K562 (cell line): ENCODE measurements at regions not wholly inside any gene's neighbourhood (a gene's known extent, or its start where the extent isn't known, plus 50 kb on each side); places are given as distances from the start of the nearest gene placed in this dataset.

Experiments
- ATAC-seq: fragments of 200-7000 bp; cut with Tn5 transposase; 3 replicates; pipeline ENCODE4 v1.9.1; 2020; ENCODE audit warnings: moderate library complexity
- BruUV-seq: library from RNA; stranded (reverse); fragments of 400-500 nt; replicated peaks from 2 replicates; lab custom pipeline; 2021; lab: Mats Ljungman, UMichigan
- CTCF ChIA-PET: fragments of 300-600 bp; formaldehyde crosslinking; extraction: SDS; loops from one replicate; lab custom pipeline; 2021; ENCODE audit warnings: low intra/inter-chr PET ratio; lab: Yijun Ruan, JAX
- POLR2A ChIA-PET: fragments of 300-600, 350-650 bp; sonication (Branson Sonifier 250); formaldehyde crosslinking; extraction: SDS; loops from one replicate; lab custom pipeline; 2021; ENCODE audit warnings: antibody characterized with exemption, inconsistent platforms; lab: Yijun Ruan, JAX
- DNase-seq, 4 experiments: peaks; one replicate each; pipeline versions ENCODE4 v3.0.0 to v3.0.0-alpha.2; 2011 to 2018; ENCODE audit warnings: low spot score in 3 of 4, mixed read lengths in 3 of 4; ENCODE audit errors: extremely low read depth in 1 of 4
- FAIRE-seq: peaks from 2 replicates; lab custom pipeline; 2011; peaks lifted over from hg19 to GRCh38; lab: Jason Lieb, UNC
- H2AFZ ChIP-seq: 2 replicates; pipeline ENCODE4 v1.6.0; 2011; ENCODE audit warnings: low read depth, low read length, control low read depth, inconsistent platforms
- H3K27ac ChIP-seq: fragments of 200-600 bp; 3 replicates; pipeline ENCODE4 v1.8.0; 2011; ENCODE audit warnings: low read depth, mild to moderate bottlenecking, control low read depth, inconsistent platforms, low read length, moderate library complexity, mixed read lengths; ENCODE audit errors: extremely low read depth
- H3K27me3 ChIP-seq, 2 experiments: fragments of 300-600 bp in 1 of 2; 2 replicates in 1 of 2; 3 replicates in 1 of 2; pipeline versions ENCODE4 v1.6.0 to v1.8.0; 2011; ENCODE audit warnings: inconsistent platforms in 2 of 2, low read length in 2 of 2, mild to moderate bottlenecking in 1 of 2, mixed read lengths in 1 of 2, moderate library complexity in 1 of 2; ENCODE audit not compliant: control insufficient read depth in 2 of 2, insufficient read depth in 2 of 2
- H3K36me3 ChIP-seq: fragments of 300-600 bp; 3 replicates; pipeline ENCODE4 v1.8.0; 2011; ENCODE audit warnings: mild to moderate bottlenecking, low read length, inconsistent platforms; ENCODE audit not compliant: control insufficient read depth, insufficient read depth
- H3K4me1 ChIP-seq, 2 experiments: fragments of 200-600 bp in 1 of 2; replicated peaks in 1 of 2; 2 replicates in 1 of 2; 3 replicates in 1 of 2; pipeline versions ENCODE4 v1.5.1 to v1.8.0; 2011; ENCODE audit warnings: inconsistent platforms in 2 of 2, low read length in 2 of 2, mild to moderate bottlenecking in 1 of 2, mixed read lengths in 1 of 2, moderate library complexity in 1 of 2; ENCODE audit not compliant: control insufficient read depth in 2 of 2, insufficient read depth in 2 of 2
- H3K4me2 ChIP-seq: 2 replicates; pipeline ENCODE4 v1.6.1; 2011; ENCODE audit warnings: low read length, control low read depth, inconsistent platforms, mixed read lengths; ENCODE audit not compliant: insufficient read depth
- H3K4me3 ChIP-seq: fragments of 200-600 bp; sonication (generic), shearing (Covaris generic); 2 replicates; pipeline ENCODE4 v1.5.1; 2016; ENCODE audit warnings: control low read depth, inconsistent platforms
- H3K79me2 ChIP-seq: fragments of 200-600 bp; 3 replicates; pipeline ENCODE4 v1.8.0; 2011; ENCODE audit warnings: low read length, inconsistent platforms; ENCODE audit not compliant: control insufficient read depth, insufficient read depth
- H3K9ac ChIP-seq, 2 experiments: 2 replicates each; pipeline versions ENCODE4 v1.6.0 to v1.6.1; 2011; ENCODE audit warnings: low read depth in 2 of 2, low read length in 2 of 2, control low read depth in 1 of 2, inconsistent platforms in 1 of 2, mild to moderate bottlenecking in 1 of 2, mixed read lengths in 1 of 2; ENCODE audit not compliant: insufficient read depth in 1 of 2
- H3K9me1 ChIP-seq: one replicate; pipeline ENCODE4 v1.6.0; 2011; ENCODE audit warnings: inconsistent platforms, mild to moderate bottlenecking, low read length, moderate library complexity; ENCODE audit not compliant: control insufficient read depth, insufficient read depth
- H3K9me3 ChIP-seq: replicated peaks from 2 replicates; pipeline ENCODE4 v1.5.1; 2011; ENCODE audit warnings: low read depth, low read length, inconsistent platforms; ENCODE audit not compliant: control insufficient read depth, insufficient read depth
- H4K20me1 ChIP-seq: replicated peaks from 2 replicates; pipeline ENCODE4 v1.6.1; 2011; ENCODE audit warnings: low read length, inconsistent platforms, mixed read lengths; ENCODE audit not compliant: control insufficient read depth, insufficient read depth
- ETV5 ChIP-seq: sonication (generic); formaldehyde crosslinking; IDR thresholded peaks from 2 replicates; pipeline ENCODE4 v1.4.0; 2020; ENCODE audit warnings: low read depth, mild to moderate bottlenecking, missing genetic modification reagents
- NR2F6 ChIP-seq: fragments of 450-650 bp; formaldehyde crosslinking; IDR thresholded peaks from 2 replicates; pipeline ENCODE4 v1.4.0; 2020; ENCODE audit warnings: mild to moderate bottlenecking
- ZNF57 ChIP-seq: fragments of 450-650 bp; formaldehyde crosslinking; IDR thresholded peaks from 2 replicates; pipeline ENCODE4 v1.4.0; 2020; ENCODE audit warnings: mild to moderate bottlenecking, moderate library complexity
- WGBS: fragments of 100-300 bp; shearing (Covaris generic); methylation state at CpG from one replicate; pipeline ENCODE4 v1.1.6; 2016; ENCODE audit warnings: low coverage, mixed read lengths; ENCODE audit not compliant: insufficient coverage; ENCODE audit errors: missing lambda C conversion rate; 5-methylcytosine and 5-hydroxymethylcytosine counted together
- in situ Hi-C: fragments of 300-500 bp; cut with MboI; formaldehyde crosslinking; loops from 4 replicates; pipeline ENCODE4 v1.15.0; 2018; ENCODE audit warnings: inconsistent platforms, mixed read lengths
- intact Hi-C: fragments of 100-400 bp; cut with micrococcal nuclease; formaldehyde crosslinking; loops from 2 replicates; pipeline ENCODE4 v1.14.2; 2022
- TF ChIP-seq, protein P1 (sequence below): sonication (generic); formaldehyde crosslinking; IDR thresholded peaks from 2 replicates; pipeline ENCODE4 v1.8.0; 2022; ENCODE audit warnings: mild to moderate bottlenecking, missing genetic modification reagents
- TF ChIP-seq, protein P2 (sequence below), 2 experiments: fragments of 450-650 bp; IDR thresholded peaks; 2 replicates each; pipeline ENCODE4 v1.6.1; 2016; ENCODE audit warnings: mild to moderate bottlenecking in 2 of 2, borderline replicate concordance in 1 of 2, low read depth in 1 of 2, moderate library complexity in 1 of 2

DNA sequence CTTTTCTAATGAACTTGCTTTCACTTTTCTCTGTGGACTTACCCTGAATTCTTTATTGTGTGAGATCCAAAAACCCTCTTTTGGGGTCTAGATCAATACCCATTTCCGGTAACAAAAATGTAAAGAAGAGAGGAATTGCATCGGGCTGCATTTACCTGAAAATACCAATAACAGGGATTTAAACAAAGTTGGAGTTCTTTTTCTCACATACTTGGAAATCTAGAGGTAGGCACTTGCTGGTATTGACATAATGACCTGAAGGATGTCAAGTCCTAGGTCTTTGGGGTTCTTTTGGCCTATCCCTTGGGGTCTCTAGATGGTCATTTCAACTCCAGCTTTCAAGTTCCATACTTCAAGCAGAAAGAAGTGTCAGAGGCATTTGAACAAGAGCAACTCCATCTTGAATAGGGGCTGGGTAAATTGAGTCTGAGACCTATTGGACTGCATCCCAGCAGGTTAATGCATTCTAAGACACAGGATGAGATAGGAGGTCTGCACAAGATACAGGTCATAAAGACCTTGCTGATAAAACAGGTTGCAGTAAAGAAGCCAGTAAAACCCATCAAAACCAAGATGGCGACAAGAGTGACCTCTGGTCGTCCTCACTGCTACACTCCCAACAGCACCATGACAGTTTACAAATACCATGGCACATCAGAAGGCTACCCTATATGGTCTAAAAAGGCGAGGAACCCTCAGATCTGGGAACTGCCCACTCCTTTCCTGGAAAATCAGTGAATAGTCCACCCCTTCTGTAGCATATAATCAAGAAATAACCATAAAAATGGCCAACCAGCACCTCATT is 50.8 kb upstream of the ZNF280D start:
- Histone ChIP-seq H3K36me3 (no peaks in the 10 kb centered on the region), H3K9me3 (no peaks in the 10 kb centered on the region), H3K9ac (no peak overlapping the region), H3K4me3 (no peak overlapping the region), H4K20me1 (no peaks in the 10 kb centered on the region), H2AFZ (peak overlapping the region; percentile 88), H3K4me2 (no peak overlapping the region), H3K79me2 (no peaks in the 10 kb centered on the region), H3K27me3 (no peaks in the 10 kb centered on the region), H3K4me1 (peaks cover 0 to 22% of the 10 kb centered on the region in 2 experiments; a peak in 4 of 5 replicates), H3K27ac (peak overlapping the region; percentile 58; the same call in 1 of the 3 replicates), H3K9me1 (no peaks in the 10 kb centered on the region)
- TSS peak; percentile 97 for BruUV-seq
- 49% methylated on average over 5 of the region's 5 CpGs for WGBS
- FAIRE-seq (no peak), ATAC-seq (no peak), DNase-seq (no peak)
- in situ Hi-C loops (no loop called here), intact Hi-C loops (loop anchor here (2.0 kb wide), 1 partner anchor 47 kb away; no protein-coding TSS in a partner anchor)
- ChIA-PET POLR2A (interaction anchor here (0.6 to 1.0 kb wide), 2 partner anchors 11 to 46 kb away, joined by 3 read pairs; no protein-coding TSS in a partner anchor), CTCF (no interaction called here)
- TF ChIP-seq ZNF57 (CRISPR knock-in tag) (peak; percentile 95), ETV5 (CRISPR knock-in tag) (no peak), NR2F6 (CRISPR knock-in tag) (peak; percentile 95)
- TF ChIP-seq, protein P1, sequence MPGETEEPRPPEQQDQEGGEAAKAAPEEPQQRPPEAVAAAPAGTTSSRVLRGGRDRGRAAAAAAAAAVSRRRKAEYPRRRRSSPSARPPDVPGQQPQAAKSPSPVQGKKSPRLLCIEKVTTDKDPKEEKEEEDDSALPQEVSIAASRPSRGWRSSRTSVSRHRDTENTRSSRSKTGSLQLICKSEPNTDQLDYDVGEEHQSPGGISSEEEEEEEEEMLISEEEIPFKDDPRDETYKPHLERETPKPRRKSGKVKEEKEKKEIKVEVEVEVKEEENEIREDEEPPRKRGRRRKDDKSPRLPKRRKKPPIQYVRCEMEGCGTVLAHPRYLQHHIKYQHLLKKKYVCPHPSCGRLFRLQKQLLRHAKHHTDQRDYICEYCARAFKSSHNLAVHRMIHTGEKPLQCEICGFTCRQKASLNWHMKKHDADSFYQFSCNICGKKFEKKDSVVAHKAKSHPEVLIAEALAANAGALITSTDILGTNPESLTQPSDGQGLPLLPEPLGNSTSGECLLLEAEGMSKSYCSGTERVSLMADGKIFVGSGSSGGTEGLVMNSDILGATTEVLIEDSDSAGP (CRISPR knock-in tag) = no peak
- TF ChIP-seq, protein P2, sequence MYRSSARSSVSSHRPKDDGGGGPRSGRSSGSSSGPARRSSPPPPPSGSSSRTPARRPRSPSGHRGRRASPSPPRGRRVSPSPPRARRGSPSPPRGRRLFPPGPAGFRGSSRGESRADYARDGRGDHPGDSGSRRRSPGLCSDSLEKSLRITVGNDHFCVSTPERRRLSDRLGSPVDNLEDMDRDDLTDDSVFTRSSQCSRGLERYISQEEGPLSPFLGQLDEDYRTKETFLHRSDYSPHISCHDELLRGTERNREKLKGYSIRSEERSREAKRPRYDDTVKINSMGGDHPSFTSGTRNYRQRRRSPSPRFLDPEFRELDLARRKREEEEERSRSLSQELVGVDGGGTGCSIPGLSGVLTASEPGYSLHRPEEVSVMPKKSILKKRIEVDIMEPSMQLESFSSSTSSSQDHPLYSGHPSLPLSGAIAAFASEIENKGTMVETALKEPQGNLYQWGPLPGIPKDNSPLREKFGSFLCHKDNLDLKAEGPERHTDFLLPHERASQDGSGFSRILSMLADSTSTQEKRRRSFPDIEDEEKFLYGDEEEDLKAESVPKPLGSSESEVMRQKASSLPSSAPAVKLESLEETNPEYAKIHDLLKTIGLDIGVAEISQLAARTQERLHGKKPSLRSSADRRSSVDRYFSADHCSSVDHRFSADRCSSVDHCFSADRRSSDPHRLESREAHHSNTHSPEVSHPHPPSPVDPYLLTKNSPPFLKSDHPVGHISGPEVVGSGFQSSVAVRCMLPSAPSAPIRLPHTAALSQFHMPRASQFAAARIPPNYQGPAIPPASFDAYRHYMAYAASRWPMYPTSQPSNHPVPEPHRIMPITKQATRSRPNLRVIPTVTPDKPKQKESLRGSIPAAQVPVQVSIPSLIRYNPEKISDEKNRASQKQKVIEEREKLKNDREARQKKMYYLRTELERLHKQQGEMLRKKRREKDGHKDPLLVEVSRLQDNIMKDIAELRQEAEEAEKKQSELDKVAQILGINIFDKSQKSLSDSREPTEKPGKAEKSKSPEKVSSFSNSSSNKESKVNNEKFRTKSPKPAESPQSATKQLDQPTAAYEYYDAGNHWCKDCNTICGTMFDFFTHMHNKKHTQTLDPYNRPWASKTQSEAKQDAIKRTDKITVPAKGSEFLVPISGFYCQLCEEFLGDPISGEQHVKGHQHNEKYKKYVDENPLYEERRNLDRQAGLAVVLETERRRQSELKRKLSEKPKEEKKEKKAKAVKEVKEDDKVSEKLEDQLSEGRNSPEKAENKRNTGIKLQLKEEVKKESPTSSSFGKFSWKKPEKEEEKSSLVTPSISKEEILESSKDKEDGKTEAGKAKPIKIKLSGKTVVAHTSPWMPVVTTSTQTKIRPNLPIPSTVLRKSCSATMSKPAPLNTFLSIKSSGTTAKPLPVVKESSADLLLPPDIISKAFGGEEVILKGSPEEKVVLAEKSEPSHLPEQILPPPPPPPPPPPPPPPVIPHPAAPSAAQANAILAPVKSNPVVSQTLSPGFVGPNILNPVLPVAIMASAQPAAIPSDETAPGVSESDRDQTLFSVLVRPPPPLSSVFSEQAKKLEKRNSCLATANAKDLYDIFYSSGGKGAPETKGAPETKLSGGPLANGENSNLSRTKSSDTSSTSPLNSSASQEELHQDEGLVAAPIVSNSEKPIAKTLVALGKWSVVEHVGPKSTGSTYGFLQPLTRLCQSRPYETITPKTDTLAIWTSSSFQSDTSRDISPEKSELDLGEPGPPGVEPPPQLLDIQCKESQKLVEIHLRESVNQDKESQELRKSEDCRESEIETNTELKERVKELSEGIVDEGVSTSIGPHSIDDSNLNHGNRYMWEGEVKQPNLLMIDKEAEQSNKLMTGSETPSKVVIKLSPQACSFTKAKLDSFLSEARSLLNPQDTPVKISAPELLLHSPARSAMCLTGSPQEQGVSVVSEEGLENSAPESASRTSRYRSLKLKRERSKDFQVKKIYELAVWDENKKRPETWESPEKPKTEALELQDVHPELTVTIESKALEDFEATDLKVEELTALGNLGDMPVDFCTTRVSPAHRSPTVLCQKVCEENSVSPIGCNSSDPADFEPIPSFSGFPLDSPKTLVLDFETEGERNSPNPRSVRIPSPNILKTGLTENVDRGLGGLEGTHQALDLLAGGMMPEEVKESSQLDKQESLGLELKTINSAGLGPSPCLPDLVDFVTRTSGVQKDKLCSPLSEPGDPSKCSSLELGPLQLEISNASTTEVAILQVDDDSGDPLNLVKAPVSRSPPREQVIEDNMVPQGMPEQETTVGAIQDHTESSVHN (IDR thresholded peaks at IDR 0.05; ENCODE audit: borderline replicate concordance in 1 of 2, low read depth in 1 of 2) = no peak
